ENCODE measurements at regions not wholly inside any gene's neighbourhood (a gene's known extent, or its start where the extent isn't known, plus 50 kb on each side); places are given as distances from the start of the nearest gene placed in this dataset.

DNA sequence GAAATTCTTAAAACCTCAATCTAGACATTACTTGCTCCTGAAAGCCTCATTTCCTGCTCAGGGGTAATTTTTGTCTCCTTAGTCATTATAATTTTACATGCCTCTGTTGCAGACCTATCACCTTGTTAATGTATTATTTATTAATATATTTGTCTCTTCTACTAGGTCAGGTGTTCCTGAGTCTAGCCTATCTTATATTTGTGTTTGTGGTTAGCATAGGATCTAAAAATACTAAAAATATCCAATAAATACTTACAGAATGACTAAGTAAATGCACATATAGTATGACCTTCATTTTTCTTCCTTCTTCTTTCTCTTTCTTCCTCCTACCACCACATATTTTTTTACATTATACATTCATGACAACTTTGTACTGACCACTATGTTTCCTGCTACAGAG, 268.9 kb upstream of the HS3ST5 start:
- no peak for TF ChIP-seq JUND (IDR thresholded peaks at IDR 0.05; ENCODE audit: low read depth, low read length)
- TF ChIP-seq, protein P1, sequence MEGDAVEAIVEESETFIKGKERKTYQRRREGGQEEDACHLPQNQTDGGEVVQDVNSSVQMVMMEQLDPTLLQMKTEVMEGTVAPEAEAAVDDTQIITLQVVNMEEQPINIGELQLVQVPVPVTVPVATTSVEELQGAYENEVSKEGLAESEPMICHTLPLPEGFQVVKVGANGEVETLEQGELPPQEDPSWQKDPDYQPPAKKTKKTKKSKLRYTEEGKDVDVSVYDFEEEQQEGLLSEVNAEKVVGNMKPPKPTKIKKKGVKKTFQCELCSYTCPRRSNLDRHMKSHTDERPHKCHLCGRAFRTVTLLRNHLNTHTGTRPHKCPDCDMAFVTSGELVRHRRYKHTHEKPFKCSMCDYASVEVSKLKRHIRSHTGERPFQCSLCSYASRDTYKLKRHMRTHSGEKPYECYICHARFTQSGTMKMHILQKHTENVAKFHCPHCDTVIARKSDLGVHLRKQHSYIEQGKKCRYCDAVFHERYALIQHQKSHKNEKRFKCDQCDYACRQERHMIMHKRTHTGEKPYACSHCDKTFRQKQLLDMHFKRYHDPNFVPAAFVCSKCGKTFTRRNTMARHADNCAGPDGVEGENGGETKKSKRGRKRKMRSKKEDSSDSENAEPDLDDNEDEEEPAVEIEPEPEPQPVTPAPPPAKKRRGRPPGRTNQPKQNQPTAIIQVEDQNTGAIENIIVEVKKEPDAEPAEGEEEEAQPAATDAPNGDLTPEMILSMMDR (IDR thresholded peaks at IDR 0.05 in 2 of 3, conservative IDR thresholded peaks at IDR 0.05 in 1 of 3; ENCODE audit: control insufficient read depth in 2 of 3, extremely low read depth in 1 of 3, insufficient read depth in 1 of 3, low read depth in 3 of 3, low read length in 3 of 3) = no peak
- TF ChIP-seq, protein P2, sequence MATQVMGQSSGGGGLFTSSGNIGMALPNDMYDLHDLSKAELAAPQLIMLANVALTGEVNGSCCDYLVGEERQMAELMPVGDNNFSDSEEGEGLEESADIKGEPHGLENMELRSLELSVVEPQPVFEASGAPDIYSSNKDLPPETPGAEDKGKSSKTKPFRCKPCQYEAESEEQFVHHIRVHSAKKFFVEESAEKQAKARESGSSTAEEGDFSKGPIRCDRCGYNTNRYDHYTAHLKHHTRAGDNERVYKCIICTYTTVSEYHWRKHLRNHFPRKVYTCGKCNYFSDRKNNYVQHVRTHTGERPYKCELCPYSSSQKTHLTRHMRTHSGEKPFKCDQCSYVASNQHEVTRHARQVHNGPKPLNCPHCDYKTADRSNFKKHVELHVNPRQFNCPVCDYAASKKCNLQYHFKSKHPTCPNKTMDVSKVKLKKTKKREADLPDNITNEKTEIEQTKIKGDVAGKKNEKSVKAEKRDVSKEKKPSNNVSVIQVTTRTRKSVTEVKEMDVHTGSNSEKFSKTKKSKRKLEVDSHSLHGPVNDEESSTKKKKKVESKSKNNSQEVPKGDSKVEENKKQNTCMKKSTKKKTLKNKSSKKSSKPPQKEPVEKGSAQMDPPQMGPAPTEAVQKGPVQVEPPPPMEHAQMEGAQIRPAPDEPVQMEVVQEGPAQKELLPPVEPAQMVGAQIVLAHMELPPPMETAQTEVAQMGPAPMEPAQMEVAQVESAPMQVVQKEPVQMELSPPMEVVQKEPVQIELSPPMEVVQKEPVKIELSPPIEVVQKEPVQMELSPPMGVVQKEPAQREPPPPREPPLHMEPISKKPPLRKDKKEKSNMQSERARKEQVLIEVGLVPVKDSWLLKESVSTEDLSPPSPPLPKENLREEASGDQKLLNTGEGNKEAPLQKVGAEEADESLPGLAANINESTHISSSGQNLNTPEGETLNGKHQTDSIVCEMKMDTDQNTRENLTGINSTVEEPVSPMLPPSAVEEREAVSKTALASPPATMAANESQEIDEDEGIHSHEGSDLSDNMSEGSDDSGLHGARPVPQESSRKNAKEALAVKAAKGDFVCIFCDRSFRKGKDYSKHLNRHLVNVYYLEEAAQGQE (IDR thresholded peaks at IDR 0.05; ENCODE audit: low read depth, low read length) = no peak
- no peak for TF ChIP-seq ZNF217 (IDR thresholded peaks at IDR 0.05)
- TF ChIP-seq, protein P3, sequence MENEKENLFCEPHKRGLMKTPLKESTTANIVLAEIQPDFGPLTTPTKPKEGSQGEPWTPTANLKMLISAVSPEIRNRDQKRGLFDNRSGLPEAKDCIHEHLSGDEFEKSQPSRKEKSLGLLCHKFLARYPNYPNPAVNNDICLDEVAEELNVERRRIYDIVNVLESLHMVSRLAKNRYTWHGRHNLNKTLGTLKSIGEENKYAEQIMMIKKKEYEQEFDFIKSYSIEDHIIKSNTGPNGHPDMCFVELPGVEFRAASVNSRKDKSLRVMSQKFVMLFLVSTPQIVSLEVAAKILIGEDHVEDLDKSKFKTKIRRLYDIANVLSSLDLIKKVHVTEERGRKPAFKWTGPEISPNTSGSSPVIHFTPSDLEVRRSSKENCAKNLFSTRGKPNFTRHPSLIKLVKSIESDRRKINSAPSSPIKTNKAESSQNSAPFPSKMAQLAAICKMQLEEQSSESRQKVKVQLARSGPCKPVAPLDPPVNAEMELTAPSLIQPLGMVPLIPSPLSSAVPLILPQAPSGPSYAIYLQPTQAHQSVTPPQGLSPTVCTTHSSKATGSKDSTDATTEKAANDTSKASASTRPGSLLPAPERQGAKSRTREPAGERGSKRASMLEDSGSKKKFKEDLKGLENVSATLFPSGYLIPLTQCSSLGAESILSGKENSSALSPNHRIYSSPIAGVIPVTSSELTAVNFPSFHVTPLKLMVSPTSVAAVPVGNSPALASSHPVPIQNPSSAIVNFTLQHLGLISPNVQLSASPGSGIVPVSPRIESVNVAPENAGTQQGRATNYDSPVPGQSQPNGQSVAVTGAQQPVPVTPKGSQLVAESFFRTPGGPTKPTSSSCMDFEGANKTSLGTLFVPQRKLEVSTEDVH (IDR thresholded peaks at IDR 0.05; ENCODE audit: low read depth, partially characterized antibody) = no peak
- no peak for TF ChIP-seq HCFC1 (IDR thresholded peaks at IDR 0.05; ENCODE audit: low read length)
- TF ChIP-seq SMC3 (IDR thresholded peaks at IDR 0.05; ENCODE audit: borderline replicate concordance, low read length) = no peak
- TF ChIP-seq TAF1 (IDR thresholded peaks at IDR 0.05; ENCODE audit: borderline replicate concordance, low read depth, low read length) = no peak
- TF ChIP-seq YY1 (IDR thresholded peaks at IDR 0.05; ENCODE audit: low read depth, low read length) = no peak
- no peak for TF ChIP-seq ZNF274 (IDR thresholded peaks at IDR 0.05; ENCODE audit: insufficient read depth, insufficient read length)
